IMR-90 (cell line): ENCODE measurements at regions not wholly inside any gene's neighbourhood (a gene's known extent, or its start where the extent isn't known, plus 50 kb on each side); places are given as distances from the start of the nearest gene placed in this dataset.

Source experiments
- ATAC-seq: fragments of 200-7000 bp; cut with Tn5 transposase; 2 replicates; pipeline ENCODE4 v1.9.1; 2020; ENCODE audit warnings: low read depth, mild to moderate bottlenecking, moderate library complexity
- BruUV-seq: library from RNA; stranded (reverse); fragments of 400-500 nt; replicated peaks from 2 replicates; lab custom pipeline; 2021; lab: Mats Ljungman, UMichigan
- CTCF ChIA-PET: fragments of 300-600 bp; formaldehyde crosslinking; extraction: SDS; loops from one replicate; lab custom pipeline; 2021; ENCODE audit warnings: antibody characterized with exemption; lab: Yijun Ruan, JAX
- POLR2A ChIA-PET: fragments of 300-600 bp; sonication (Branson Sonifier 250); formaldehyde crosslinking; loops from one replicate; lab custom pipeline; 2022; ENCODE audit warnings: antibody characterized with exemption; ENCODE audit not compliant: unreplicated experiment; lab: Charles Lee
- DNase-seq: peaks from one replicate; pipeline ENCODE4 v3.0.0; 2013
- H2AFZ ChIP-seq: replicated peaks from 2 replicates; pipeline ENCODE3; 2013; ENCODE audit warnings: low read length, mild to moderate bottlenecking; ENCODE audit not compliant: poor library complexity
- H2AK5ac ChIP-seq: 2 replicates; pipeline ENCODE4 v1.6.1; 2013; ENCODE audit warnings: low read depth, low read length, inconsistent platforms
- H2AK9ac ChIP-seq: replicated peaks from 2 replicates; pipeline ENCODE3; 2013; ENCODE audit warnings: mild to moderate bottlenecking, low read depth, low read length, moderate library complexity; ENCODE audit not compliant: poor library complexity
- H2BK120ac ChIP-seq: 2 replicates; pipeline ENCODE4 v1.6.1; 2013; ENCODE audit warnings: low read depth, low read length, inconsistent platforms
- H2BK15ac ChIP-seq: 3 replicates; pipeline ENCODE4 v1.6.1; 2013; ENCODE audit warnings: low read depth, low read length, inconsistent platforms
- H2BK20ac ChIP-seq: 2 replicates; pipeline ENCODE4 v1.6.1; 2013; ENCODE audit warnings: low read depth, mild to moderate bottlenecking, inconsistent platforms, low read length, moderate library complexity
- H2BK5ac ChIP-seq: 2 replicates; pipeline ENCODE4 v1.6.1; 2013; ENCODE audit warnings: mild to moderate bottlenecking, low read depth, low read length, inconsistent platforms; ENCODE audit not compliant: poor library complexity, severe bottlenecking
- H3K14ac ChIP-seq: replicated peaks from 2 replicates; pipeline ENCODE4 v1.6.1; 2013; ENCODE audit warnings: low read depth, low read length, inconsistent platforms
- H3K18ac ChIP-seq: 2 replicates; pipeline ENCODE4 v1.6.1; 2013; ENCODE audit warnings: low read depth, low read length, control low read depth
- H3K23ac ChIP-seq: 2 replicates; pipeline ENCODE4 v1.6.1; 2013; ENCODE audit warnings: low read depth, low read length, inconsistent platforms
- H3K27ac ChIP-seq: 2 replicates; pipeline ENCODE4 v1.5.1; 2013; ENCODE audit warnings: mild to moderate bottlenecking, control low read depth, low read length; ENCODE audit not compliant: insufficient read depth
- H3K27me3 ChIP-seq: 2 replicates; pipeline ENCODE4 v1.6.1; 2013; ENCODE audit warnings: low read length; ENCODE audit not compliant: control insufficient read depth, insufficient read depth
- H3K36me3 ChIP-seq: 2 replicates; pipeline ENCODE4 v1.6.1; 2013; ENCODE audit warnings: low read length, mixed read lengths; ENCODE audit not compliant: control insufficient read depth, insufficient read depth
- H3K4ac ChIP-seq: 2 replicates; pipeline ENCODE4 v1.6.1; 2013; ENCODE audit warnings: low read depth, low read length, inconsistent platforms
- H3K4me1 ChIP-seq: 2 replicates; pipeline ENCODE4 v1.6.1; 2013; ENCODE audit warnings: low read length, mixed read lengths; ENCODE audit not compliant: control insufficient read depth, insufficient read depth
- H3K4me2 ChIP-seq: 2 replicates; pipeline ENCODE4 v1.6.1; 2013; ENCODE audit warnings: low read depth, mild to moderate bottlenecking, control low read depth, low read length, moderate library complexity
- H3K4me3 ChIP-seq: 2 replicates; pipeline ENCODE4 v1.5.1; 2013; ENCODE audit warnings: low read depth, mild to moderate bottlenecking, control low read depth, low read length, moderate library complexity; ENCODE audit not compliant: insufficient read depth
- H3K56ac ChIP-seq: 2 replicates; pipeline ENCODE4 v1.6.1; 2013; ENCODE audit warnings: low read length, inconsistent platforms; ENCODE audit not compliant: insufficient read depth; ENCODE audit errors: extremely low read depth
- H3K79me1 ChIP-seq, 2 experiments: 2 replicates each; pipeline ENCODE4 v1.6.1; 2013; ENCODE audit warnings: low read length in 2 of 2, inconsistent platforms in 1 of 2, low read depth in 1 of 2
- H3K9ac ChIP-seq: 2 replicates; pipeline ENCODE4 v1.6.1; 2013; ENCODE audit warnings: low read depth, low read length, control low read depth
- H3K9me1 ChIP-seq: 2 replicates; pipeline ENCODE4 v1.6.1; 2013; ENCODE audit warnings: low read length, inconsistent platforms; ENCODE audit not compliant: insufficient read depth
- H3K9me3 ChIP-seq: 2 replicates; pipeline ENCODE4 v1.6.1; 2013; ENCODE audit warnings: low read length; ENCODE audit not compliant: control insufficient read depth, insufficient read depth
- H4K20me1 ChIP-seq: 2 replicates; pipeline ENCODE4 v1.6.1; 2013; ENCODE audit warnings: low read length, inconsistent platforms; ENCODE audit not compliant: insufficient read depth
- H4K5ac ChIP-seq: 2 replicates; pipeline ENCODE4 v1.6.1; 2013; ENCODE audit warnings: mild to moderate bottlenecking, low read depth, low read length, control low read depth
- H4K8ac ChIP-seq, 2 experiments: 2 replicates each; pipeline ENCODE4 v1.6.1; 2013; ENCODE audit warnings: low read depth in 2 of 2, low read length in 2 of 2, control low read depth in 1 of 2, inconsistent platforms in 1 of 2
- H4K91ac ChIP-seq: 2 replicates; pipeline ENCODE4 v1.6.1; 2013; ENCODE audit warnings: low read depth, low read length, inconsistent platforms; ENCODE audit not compliant: insufficient read depth
- BHLHE40 ChIP-seq: fragments of 150-350 bp; IDR thresholded peaks from 2 replicates; pipeline ENCODE4 v1.6.1; 2016; ENCODE audit warnings: mild to moderate bottlenecking, low read depth, low read length
- MAFK ChIP-seq: IDR thresholded peaks from 2 replicates; pipeline ENCODE4 v1.6.1; 2012; ENCODE audit warnings: low read depth, low read length, improper control_type of control experiment
- dilution Hi-C: fragments of 300-500 bp; cut with HindIII; formaldehyde crosslinking; loops from one replicate; pipeline ENCODE4 v1.14.3; 2018; ENCODE audit warnings: low sequenced_read_pairs; ENCODE audit not compliant: unreplicated experiment
- in situ Hi-C: fragments of 300-500 bp; cut with MboI; formaldehyde crosslinking; loops from 3 replicates; pipeline ENCODE4 v1.14.3; 2019; ENCODE audit warnings: low sequenced_read_pairs, inconsistent platforms, mixed read lengths
- intact Hi-C: fragments of 100-400 bp; cut with micrococcal nuclease; formaldehyde crosslinking; loops from 2 replicates; pipeline ENCODE4 v1.10.0; 2022

GRCh38 chr16:80384862-80385261 lies 155.9 kb upstream of the DYNLRB2 start:
- H2AK5ac ChIP-seq: no peak overlapping the region
- no peak overlapping the region for H3K56ac ChIP-seq
- intact Hi-C loops (no loop called here), dilution Hi-C loops (no loop called here), in situ Hi-C loops (no loop called here)
- H4K20me1 ChIP-seq: no peaks in the 10 kb centered on the region
- H3K79me1 ChIP-seq: no peaks in the 10 kb centered on the region
- no peak overlapping the region for H3K9ac ChIP-seq
- no peak for ATAC-seq
- no peak overlapping the region for H2AK9ac ChIP-seq
- H4K8ac ChIP-seq: no peak overlapping the region
- BruUV-seq: no TSS peak
- H3K4me2 ChIP-seq: no peak overlapping the region
- no peak overlapping the region for H2BK20ac ChIP-seq
- no peak overlapping the region for H3K27ac ChIP-seq
- no peaks in the 10 kb centered on the region for H3K9me3 ChIP-seq
- H2BK15ac ChIP-seq: no peak overlapping the region
- ChIA-PET CTCF (no interaction called here), POLR2A (no interaction called here)
- no peak overlapping the region for H3K18ac ChIP-seq
- DNase-seq: no peak
- no peaks in the 10 kb centered on the region for H3K4me1 ChIP-seq
- H3K14ac ChIP-seq: no peak overlapping the region
- H3K36me3 ChIP-seq: no peaks in the 10 kb centered on the region
- no peak overlapping the region for H2AFZ ChIP-seq
- H3K23ac ChIP-seq: no peak overlapping the region
- H4K5ac ChIP-seq: no peak overlapping the region
- no peaks in the 10 kb centered on the region for H3K9me1 ChIP-seq
- H3K4me3 ChIP-seq: no peak overlapping the region
- H2BK120ac ChIP-seq: no peak overlapping the region
- no peaks in the 10 kb centered on the region for H3K27me3 ChIP-seq
- TF ChIP-seq MAFK: 0 out of 2 replicates have a peak, but pooled peaks have one; percentile 6
- TF ChIP-seq BHLHE40: no peak
- H4K91ac ChIP-seq: no peak overlapping the region
- H3K4ac ChIP-seq: no peak overlapping the region
- no peak overlapping the region for H2BK5ac ChIP-seq
